Mesodermal cell (in vitro differentiated cells): ENCODE measurements at regions not wholly inside any gene's neighbourhood (a gene's known extent, or its start where the extent isn't known, plus 50 kb on each side); places are given as distances from the start of the nearest gene placed in this dataset.

Experiments
- H3K27ac ChIP-seq: 2 replicates; pipeline ENCODE4 v1.7.0; 2013; ENCODE audit warnings: mild to moderate bottlenecking, low read depth, low read length, moderate library complexity; ENCODE audit not compliant: severe bottlenecking
- H3K36me3 ChIP-seq: 2 replicates; pipeline ENCODE4 v1.7.1; 2013; ENCODE audit warnings: mild to moderate bottlenecking, low read length, moderate library complexity; ENCODE audit not compliant: control insufficient read depth, insufficient read depth
- H3K4me1 ChIP-seq: one replicate; pipeline ENCODE4 v1.7.1; 2013; ENCODE audit warnings: mild to moderate bottlenecking, low read length; ENCODE audit not compliant: insufficient read depth, control insufficient read depth, poor library complexity, severe bottlenecking
- H3K4me3 ChIP-seq: 2 replicates; pipeline ENCODE4 v1.7.0; 2013; ENCODE audit warnings: low read length, control low read depth, mild to moderate bottlenecking; ENCODE audit not compliant: insufficient read depth, poor library complexity, severe bottlenecking; ENCODE audit errors: extremely low read depth
- H3K9me3 ChIP-seq: 2 replicates; pipeline ENCODE4 v1.7.1; 2013; ENCODE audit warnings: mild to moderate bottlenecking, low read length, moderate library complexity; ENCODE audit not compliant: control insufficient read depth
- WGBS, 2 experiments: methylation state at CpG; one replicate each; pipeline ENCODE4 v1.1.5; 2013; ENCODE audit warnings: missing lambda C conversion rate in 2 of 2; ENCODE audit not compliant: insufficient coverage in 2 of 2; 5-methylcytosine and 5-hydroxymethylcytosine counted together

DNA sequence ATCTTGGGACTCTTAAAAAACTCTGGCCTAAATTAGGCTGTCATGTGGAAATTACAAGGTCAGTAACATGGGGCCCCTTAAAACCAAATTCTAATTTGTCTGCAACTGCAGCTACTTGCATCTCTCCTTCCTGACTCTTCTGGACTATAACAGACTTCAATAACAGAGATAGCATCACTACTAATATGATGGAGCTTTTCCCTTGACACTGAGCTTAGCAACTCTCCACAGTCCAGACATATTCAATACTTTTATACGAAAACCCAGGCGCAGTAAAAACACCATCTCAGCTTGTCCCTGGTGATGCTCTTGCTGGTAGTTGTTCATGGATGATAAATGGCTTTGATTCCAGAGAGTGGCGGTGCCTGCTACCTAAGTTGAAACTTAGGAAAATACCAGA is 850.4 kb downstream of the STIM2 start:
- Histone ChIP-seq H3K4me3 (no peak overlapping the region), H3K4me1 (no peaks in the 10 kb centered on the region), H3K27ac (no peak overlapping the region), H3K36me3 (no peaks in the 10 kb centered on the region), H3K9me3 (no peaks in the 10 kb centered on the region)
- no CpG with 5 or more reads among the region's 3 CpGs for WGBS, 2 experiments

DNA sequence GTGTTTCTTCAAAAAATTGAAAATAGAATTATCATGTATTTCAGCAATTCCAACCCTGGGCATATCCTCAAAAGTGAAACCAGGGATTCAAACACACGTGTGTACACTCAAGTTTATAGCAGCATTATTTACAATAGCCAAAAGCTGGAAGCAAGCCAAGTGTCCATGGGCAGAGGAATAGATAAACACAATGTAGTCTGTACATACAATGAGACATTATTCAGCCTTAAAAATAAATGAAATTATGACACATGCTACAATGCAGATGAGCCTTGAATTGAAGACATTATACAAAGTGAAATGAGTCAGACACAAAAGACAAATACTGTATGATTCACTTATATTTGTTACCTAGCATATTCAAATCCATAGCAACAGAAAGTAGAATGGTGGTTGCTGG is 853.4 kb downstream of the STIM2 start:
- H3K4me1 ChIP-seq, result no peaks in the 10 kb centered on the region
- WGBS, 2 experiments, result no CpG with 5 or more reads among the region's 1 CpG
- no peak overlapping the region for H3K4me3 ChIP-seq
- H3K9me3 ChIP-seq, result no peaks in the 10 kb centered on the region
- no peak overlapping the region for H3K27ac ChIP-seq
- no peaks in the 10 kb centered on the region for H3K36me3 ChIP-seq

GRCh38 chr4:27716693-27717430 is 856.2 kb downstream of the STIM2 start:
- Histone ChIP-seq H3K4me1 (no peaks in the 10 kb centered on the region), H3K36me3 (no peaks in the 10 kb centered on the region), H3K9me3 (no peaks in the 10 kb centered on the region), H3K27ac (no peak overlapping the region), H3K4me3 (no peak overlapping the region)
- 82 to 100% methylated on average over 1 of the region's 3 CpGs for WGBS, 2 experiments

- Histone ChIP-seq H3K4me3 (no peak overlapping the region), H3K27ac (no peak overlapping the region)
- WGBS, 2 experiments, result 92% methylated on average over 2 of the region's 4 CpGs; no CpG with 5 or more reads in 1 of the 2 experiments
Observed at GRCh38 chr4:27717431-27717755, 856.8 kb downstream of the STIM2 start.

DNA sequence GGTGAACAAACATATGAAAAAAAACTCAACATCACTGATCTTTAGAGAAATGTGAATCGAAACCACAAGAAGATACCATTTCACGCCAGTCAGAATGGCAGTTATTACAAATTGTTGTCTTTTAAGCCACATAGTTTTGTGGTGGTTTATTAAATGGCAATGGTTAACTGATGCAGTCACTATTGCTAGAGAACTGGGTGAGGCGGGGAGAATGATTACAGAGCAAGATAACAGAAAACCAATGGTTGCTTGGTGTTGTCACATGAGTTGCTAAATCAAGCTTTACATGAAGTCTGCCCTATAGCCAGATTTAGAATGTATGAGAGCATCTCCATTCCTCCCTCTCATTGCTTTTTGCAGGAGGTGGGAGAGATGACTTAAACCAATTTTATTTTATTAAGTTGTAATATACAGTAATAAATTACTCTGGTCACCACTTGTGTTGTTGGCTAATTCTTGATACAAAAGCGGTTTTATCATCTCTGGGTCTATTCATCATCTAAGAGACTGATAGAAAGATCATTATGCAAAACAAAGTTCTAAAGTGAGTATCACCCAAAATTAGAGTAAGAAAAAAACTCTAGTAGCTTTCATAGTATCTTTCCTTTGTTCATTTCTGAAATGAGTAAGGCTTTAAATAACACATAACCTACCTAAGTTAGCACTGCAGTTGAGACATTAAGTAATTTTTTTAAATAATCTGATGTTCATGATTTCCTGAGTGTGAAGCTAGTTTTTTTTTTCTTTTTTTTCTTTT is 859.5 kb downstream of the STIM2 start:
- H3K9me3 ChIP-seq, result no peaks in the 10 kb centered on the region
- 73 to 83% methylated on average over 3 of the region's 4 CpGs for WGBS, 2 experiments
- no peak overlapping the region for H3K4me3 ChIP-seq
- no peaks in the 10 kb centered on the region for H3K4me1 ChIP-seq
- no peak overlapping the region for H3K27ac ChIP-seq
- H3K36me3 ChIP-seq, result no peaks in the 10 kb centered on the region

More at GRCh38 chr4:27717431-27717755, 856.8 kb downstream of the STIM2 start:
- Histone ChIP-seq H3K36me3 (no peaks in the 10 kb centered on the region), H3K9me3 (no peaks in the 10 kb centered on the region), H3K4me1 (no peaks in the 10 kb centered on the region)

- Histone ChIP-seq H3K27ac (no peak overlapping the region), H3K4me3 (no peak overlapping the region), H3K36me3 (no peaks in the 10 kb centered on the region), H3K9me3 (no peaks in the 10 kb centered on the region), H3K4me1 (no peaks in the 10 kb centered on the region)
- WGBS, 2 experiments, result 98 to 99% methylated on average over 8 of the region's 8 CpGs
Observed at GRCh38 chr4:27721193-27721592, 860.6 kb downstream of the STIM2 start.

- Histone ChIP-seq H3K4me1 (no peaks in the 10 kb centered on the region), H3K4me3 (no peak overlapping the region), H3K9me3 (no peaks in the 10 kb centered on the region), H3K36me3 (no peaks in the 10 kb centered on the region), H3K27ac (no peak overlapping the region)
- 77 to 86% methylated on average over 1 to 2 of the region's 3 CpGs for WGBS, 2 experiments
Observed at GRCh38 chr4:27728892-27729291, 868.3 kb downstream of the STIM2 start.

DNA sequence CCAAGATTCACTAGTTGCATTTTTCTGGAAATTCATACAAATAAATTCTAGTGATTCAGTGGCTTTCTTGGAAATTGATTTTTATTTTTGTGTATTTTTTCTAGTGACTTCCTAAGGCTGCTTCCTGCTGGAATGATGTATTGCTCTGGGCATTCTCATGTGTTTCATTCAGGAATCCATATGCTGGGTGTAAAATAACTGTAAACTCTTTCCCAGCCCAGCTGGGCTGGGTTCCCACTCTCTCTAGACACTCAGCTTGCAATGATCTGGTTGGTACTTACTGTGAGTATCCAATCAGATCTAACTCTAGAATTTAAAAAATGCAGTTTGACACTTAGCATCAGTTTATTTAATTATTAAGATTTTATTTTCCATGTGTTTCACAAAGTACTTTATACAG is 882.2 kb downstream of the STIM2 start:
- Histone ChIP-seq H3K27ac (no peak overlapping the region), H3K4me1 (no peaks in the 10 kb centered on the region), H3K36me3 (no peaks in the 10 kb centered on the region), H3K9me3 (no peaks in the 10 kb centered on the region), H3K4me3 (no peak overlapping the region)

DNA sequence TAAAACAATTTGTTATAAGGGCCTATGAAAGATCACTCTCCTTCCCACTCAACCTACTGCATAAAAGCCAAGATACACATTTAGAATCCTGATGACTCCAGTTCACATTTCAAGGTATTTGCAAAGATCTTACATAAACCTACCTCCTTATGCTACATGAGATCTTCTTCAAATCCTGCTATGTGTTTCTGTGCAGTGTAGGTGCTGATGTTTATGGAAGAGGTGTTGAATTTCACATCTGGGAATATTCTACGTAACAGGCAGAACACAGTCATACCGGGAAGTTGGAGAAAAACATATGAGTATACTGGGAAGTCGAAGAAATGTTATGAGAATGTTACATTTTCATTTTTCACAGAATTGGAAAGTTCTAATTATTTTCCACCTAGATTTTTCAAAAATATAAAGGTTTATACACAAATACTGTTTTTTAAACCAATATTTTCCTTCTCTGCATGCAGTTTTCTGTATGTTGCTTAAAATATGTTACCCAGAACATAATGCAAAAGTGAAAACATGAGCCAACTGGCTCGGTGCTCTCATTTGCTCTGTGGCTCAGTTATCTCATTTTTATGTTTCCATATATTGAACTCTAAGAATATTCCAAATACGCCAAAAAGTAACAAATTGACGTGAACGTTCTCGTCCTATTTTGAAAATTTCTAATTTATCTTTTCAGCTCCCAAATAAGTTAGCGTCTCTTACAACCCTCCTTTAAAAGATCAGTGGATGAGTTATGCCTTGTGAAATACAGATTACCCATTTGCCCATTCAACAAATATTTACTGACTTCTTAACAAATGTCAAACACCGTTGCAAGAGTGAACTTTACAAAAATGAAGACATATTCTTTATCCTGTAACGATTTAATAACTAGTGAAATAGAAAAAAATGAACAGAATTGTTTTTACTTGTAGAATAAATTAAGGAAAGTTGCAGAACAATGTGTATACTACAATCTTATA is 899.3 kb downstream of the STIM2 start:
- H3K36me3 ChIP-seq, result no peaks in the 10 kb centered on the region
- no peaks in the 10 kb centered on the region for H3K9me3 ChIP-seq
- no peak overlapping the region for H3K27ac ChIP-seq
- WGBS, 2 experiments, result 93 to 94% methylated on average over 3 of the region's 11 CpGs
- H3K4me1 ChIP-seq, result no peaks in the 10 kb centered on the region
- H3K4me3 ChIP-seq, result no peak overlapping the region

DNA sequence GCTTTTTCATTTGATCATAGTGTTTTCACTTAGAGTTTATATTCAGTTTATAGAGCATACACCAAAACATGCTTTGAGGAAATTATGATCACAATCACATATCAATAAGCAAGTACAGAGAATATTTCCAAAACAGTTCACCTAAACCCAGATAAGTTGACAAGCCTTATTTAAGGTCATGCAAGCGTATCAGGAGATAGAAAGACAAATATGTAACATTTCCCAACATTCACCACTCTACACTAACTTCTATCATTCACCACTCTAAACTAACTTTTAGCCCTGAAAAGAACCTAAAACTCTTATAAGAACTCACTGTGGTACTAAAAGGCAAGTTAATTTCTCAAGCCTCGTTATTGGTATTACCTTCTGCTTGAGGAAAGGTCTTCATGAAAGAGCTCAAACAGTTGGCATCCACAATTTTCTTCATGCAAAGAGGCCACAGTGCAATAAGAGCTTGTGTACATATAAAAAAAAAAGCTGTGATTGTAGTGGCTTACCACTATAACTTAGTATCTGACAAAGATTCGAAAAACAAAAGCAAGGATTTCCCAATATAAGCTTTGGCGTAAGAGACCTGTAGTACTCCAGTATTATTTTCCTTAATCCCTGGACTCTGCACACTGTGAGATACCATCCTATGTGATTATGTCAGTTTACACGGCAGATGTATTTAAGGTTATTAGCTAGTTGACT is 903.3 kb downstream of the STIM2 start:
- no peak overlapping the region for H3K4me3 ChIP-seq
- no peak overlapping the region for H3K27ac ChIP-seq
- H3K36me3 ChIP-seq, result no peaks in the 10 kb centered on the region
- no peaks in the 10 kb centered on the region for H3K9me3 ChIP-seq
- H3K4me1 ChIP-seq, result no peaks in the 10 kb centered on the region
- 88 to 96% methylated on average over 4 to 5 of the region's 5 CpGs for WGBS, 2 experiments
